ENCODE measurements at regions not wholly inside any gene's neighbourhood (a gene's known extent, or its start where the extent isn't known, plus 50 kb on each side); places are given as distances from the start of the nearest gene placed in this dataset.

- Histone ChIP-seq H3K79me2 (ENCODE audit: insufficient read depth, low read length) (no peaks in the 10 kb centered on the region), H3K27me3 (ENCODE audit: insufficient read depth, low read length, poor library complexity) (no peaks in the 10 kb centered on the region), H3K9ac (ENCODE audit: low read depth, low read length) (no peak overlapping the region), H3K9me3 (ENCODE audit: insufficient read depth, low read length, severe bottlenecking) (no peaks in the 10 kb centered on the region), H3K4me3 (ENCODE audit: low read depth in 1 of 2, low read length in 2 of 2) (no peak overlapping the region), H2AFZ (ENCODE audit: low read depth, low read length) (no peak overlapping the region), H3K27ac (ENCODE audit: low read length) (no peak overlapping the region), H3K4me1 (ENCODE audit: insufficient read depth, low read length) (no peaks in the 10 kb centered on the region), H3K4me2 (ENCODE audit: insufficient read depth, low read length) (no peak overlapping the region), H4K20me1 (ENCODE audit: insufficient read depth, low read length) (no peaks in the 10 kb centered on the region), H3K36me3 (ENCODE audit: insufficient read depth, low read length) (no peaks in the 10 kb centered on the region)
- DNase-seq (no peak), ATAC-seq (ENCODE audit: insufficient read depth, low read depth) (no peak)
- TF ChIP-seq, protein P1, sequence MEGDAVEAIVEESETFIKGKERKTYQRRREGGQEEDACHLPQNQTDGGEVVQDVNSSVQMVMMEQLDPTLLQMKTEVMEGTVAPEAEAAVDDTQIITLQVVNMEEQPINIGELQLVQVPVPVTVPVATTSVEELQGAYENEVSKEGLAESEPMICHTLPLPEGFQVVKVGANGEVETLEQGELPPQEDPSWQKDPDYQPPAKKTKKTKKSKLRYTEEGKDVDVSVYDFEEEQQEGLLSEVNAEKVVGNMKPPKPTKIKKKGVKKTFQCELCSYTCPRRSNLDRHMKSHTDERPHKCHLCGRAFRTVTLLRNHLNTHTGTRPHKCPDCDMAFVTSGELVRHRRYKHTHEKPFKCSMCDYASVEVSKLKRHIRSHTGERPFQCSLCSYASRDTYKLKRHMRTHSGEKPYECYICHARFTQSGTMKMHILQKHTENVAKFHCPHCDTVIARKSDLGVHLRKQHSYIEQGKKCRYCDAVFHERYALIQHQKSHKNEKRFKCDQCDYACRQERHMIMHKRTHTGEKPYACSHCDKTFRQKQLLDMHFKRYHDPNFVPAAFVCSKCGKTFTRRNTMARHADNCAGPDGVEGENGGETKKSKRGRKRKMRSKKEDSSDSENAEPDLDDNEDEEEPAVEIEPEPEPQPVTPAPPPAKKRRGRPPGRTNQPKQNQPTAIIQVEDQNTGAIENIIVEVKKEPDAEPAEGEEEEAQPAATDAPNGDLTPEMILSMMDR (IDR thresholded peaks at IDR 0.05; ENCODE audit: borderline replicate concordance, extremely low read depth, low read length, poor library complexity, severe bottlenecking): no peak
- no peak for TF ChIP-seq EZH2 (IDR thresholded peaks at IDR 0.05; ENCODE audit: borderline replicate concordance, low read depth, low read length, severe bottlenecking)
These were observed 1196.6 kb upstream of the CDH18 start for GRCh38 chr5:21184581-21184980.

- H2AFZ ChIP-seq (ENCODE audit: low read depth, low read length): no peak overlapping the region
- H3K27me3 ChIP-seq (ENCODE audit: insufficient read depth, low read length, poor library complexity): no peaks in the 10 kb centered on the region
- TF ChIP-seq EZH2 (IDR thresholded peaks at IDR 0.05; ENCODE audit: borderline replicate concordance, low read depth, low read length, severe bottlenecking): no peak
- TF ChIP-seq, protein P1 (IDR thresholded peaks at IDR 0.05; ENCODE audit: borderline replicate concordance, extremely low read depth, low read length, poor library complexity, severe bottlenecking): no peak
- no peaks in the 10 kb centered on the region for H3K4me1 ChIP-seq (ENCODE audit: insufficient read depth, low read length)
- H3K79me2 ChIP-seq (ENCODE audit: insufficient read depth, low read length): no peaks in the 10 kb centered on the region
- DNase-seq (no peak), ATAC-seq (ENCODE audit: insufficient read depth, low read depth) (no peak)
- no peak overlapping the region for H3K9ac ChIP-seq (ENCODE audit: low read depth, low read length)
- no peaks in the 10 kb centered on the region for H3K9me3 ChIP-seq (ENCODE audit: insufficient read depth, low read length, severe bottlenecking)
- H3K36me3 ChIP-seq (ENCODE audit: insufficient read depth, low read length): no peaks in the 10 kb centered on the region
- H4K20me1 ChIP-seq (ENCODE audit: insufficient read depth, low read length): no peaks in the 10 kb centered on the region
- no peak overlapping the region for H3K4me2 ChIP-seq (ENCODE audit: insufficient read depth, low read length)
- no peak overlapping the region for H3K27ac ChIP-seq (ENCODE audit: low read length)
- no peak overlapping the region for H3K4me3 ChIP-seq (ENCODE audit: low read depth in 1 of 2, low read length in 2 of 2)
These were observed 1193.7 kb upstream of the CDH18 start for GRCh38 chr5:21181609-21182125.

DNA sequence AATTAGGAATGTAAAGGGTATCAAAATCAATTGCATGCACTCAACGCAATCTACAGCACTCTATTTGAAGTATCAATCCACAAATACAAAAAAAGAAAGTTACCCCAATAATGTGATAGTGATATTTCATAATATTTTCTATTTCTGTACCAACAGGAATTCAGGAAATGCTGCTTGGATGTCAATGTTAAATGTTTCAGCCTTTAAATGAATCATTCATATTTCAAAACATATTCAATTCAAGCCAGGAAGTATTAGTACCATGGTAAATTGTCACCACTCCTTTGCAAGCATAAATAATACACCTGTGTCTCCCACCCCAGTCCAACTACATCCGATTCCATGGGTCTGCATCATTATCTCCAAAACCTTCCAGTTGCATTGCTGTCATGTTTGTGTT, 1185.5 kb upstream of the CDH18 start:
- no peak overlapping the region for H3K9ac ChIP-seq (ENCODE audit: low read depth, low read length)
- ATAC-seq (ENCODE audit: insufficient read depth, low read depth) (no peak), DNase-seq (no peak)
- H3K4me2 ChIP-seq (ENCODE audit: insufficient read depth, low read length): no peak overlapping the region
- H3K79me2 ChIP-seq (ENCODE audit: insufficient read depth, low read length): no peaks in the 10 kb centered on the region
- no peaks in the 10 kb centered on the region for H3K27me3 ChIP-seq (ENCODE audit: insufficient read depth, low read length, poor library complexity)
- no peaks in the 10 kb centered on the region for H4K20me1 ChIP-seq (ENCODE audit: insufficient read depth, low read length)
- no peaks in the 10 kb centered on the region for H3K36me3 ChIP-seq (ENCODE audit: insufficient read depth, low read length)
- no peak for TF ChIP-seq EZH2 (IDR thresholded peaks at IDR 0.05; ENCODE audit: borderline replicate concordance, low read depth, low read length, severe bottlenecking)
- TF ChIP-seq, protein P1 (IDR thresholded peaks at IDR 0.05; ENCODE audit: borderline replicate concordance, extremely low read depth, low read length, poor library complexity, severe bottlenecking): no peak
- no peaks in the 10 kb centered on the region for H3K4me1 ChIP-seq (ENCODE audit: insufficient read depth, low read length)
- no peak overlapping the region for H3K4me3 ChIP-seq (ENCODE audit: low read depth in 1 of 2, low read length in 2 of 2)
- H2AFZ ChIP-seq (ENCODE audit: low read depth, low read length): no peak overlapping the region
- H3K27ac ChIP-seq (ENCODE audit: low read length): no peak overlapping the region
- H3K9me3 ChIP-seq (ENCODE audit: insufficient read depth, low read length, severe bottlenecking): no peaks in the 10 kb centered on the region

- Histone ChIP-seq H2AFZ (ENCODE audit: low read depth, low read length) (no peak overlapping the region), H3K9ac (ENCODE audit: low read depth, low read length) (no peak overlapping the region), H3K9me3 (ENCODE audit: insufficient read depth, low read length, severe bottlenecking) (no peaks in the 10 kb centered on the region), H3K27ac (ENCODE audit: low read length) (no peak overlapping the region), H3K79me2 (ENCODE audit: insufficient read depth, low read length) (no peaks in the 10 kb centered on the region), H3K4me2 (ENCODE audit: insufficient read depth, low read length) (no peak overlapping the region), H3K27me3 (ENCODE audit: insufficient read depth, low read length, poor library complexity) (no peaks in the 10 kb centered on the region), H4K20me1 (ENCODE audit: insufficient read depth, low read length) (no peaks in the 10 kb centered on the region), H3K4me1 (ENCODE audit: insufficient read depth, low read length) (no peaks in the 10 kb centered on the region), H3K4me3 (ENCODE audit: low read depth in 1 of 2, low read length in 2 of 2) (no peak overlapping the region), H3K36me3 (ENCODE audit: insufficient read depth, low read length) (no peaks in the 10 kb centered on the region)
- no peak for ATAC-seq (ENCODE audit: insufficient read depth, low read depth)
- no peak for DNase-seq
- TF ChIP-seq, protein P1 (IDR thresholded peaks at IDR 0.05; ENCODE audit: borderline replicate concordance, extremely low read depth, low read length, poor library complexity, severe bottlenecking): no peak
- TF ChIP-seq EZH2 (IDR thresholded peaks at IDR 0.05; ENCODE audit: borderline replicate concordance, low read depth, low read length, severe bottlenecking): no peak
These were observed 1185.0 kb upstream of the CDH18 start for GRCh38 chr5:21173036-21173435.

All from DND-41 (cell line).